Upper lobe of left lung (tissue), 4 donors: ENCODE measurements at regions not wholly inside any gene's neighbourhood (a gene's known extent, or its start where the extent isn't known, plus 50 kb on each side); places are given as distances from the start of the nearest gene placed in this dataset.

Experiments used
- CTCF ChIP-seq, 6 experiments: fragments of 450-650 bp in 4 of 6; fragments of 200-600 bp in 2 of 6; sonication (generic) in 2 of 6; IDR thresholded peaks; one replicate each; pipeline ENCODE4 v1.5.1; 2016 to 2019; ENCODE audit warnings: antibody characterized with exemption in 6 of 6
- EP300 ChIP-seq, 4 donors: sonication (generic); formaldehyde crosslinking; IDR thresholded peaks; one replicate each; pipeline ENCODE4 v1.5.1; 2017; ENCODE audit warnings: antibody characterized with exemption in 4 of 4, control low read depth in 2 of 4
- POLR2A ChIP-seq, 4 donors: fragments of 450-650 bp; IDR thresholded peaks; one replicate each; pipeline ENCODE4 v1.5.1; 2016 to 2017; ENCODE audit warnings: antibody characterized with exemption in 4 of 4, mild to moderate bottlenecking in 2 of 4
- POLR2AphosphoS5 ChIP-seq, 2 donors: sonication (generic); formaldehyde crosslinking; IDR thresholded peaks; one replicate each; pipeline ENCODE4 v1.5.1; 2017; ENCODE audit warnings: antibody characterized with exemption in 2 of 2

GRCh38 chr13:63249411-63250187 lies 1834.0 kb upstream of the PCDH20 start:
- no peak for TF ChIP-seq POLR2AphosphoS5 (IDR thresholded peaks at IDR 0.05)
- no peak for TF ChIP-seq CTCF (IDR thresholded peaks at IDR 0.05)
- no peak for TF ChIP-seq EP300 (IDR thresholded peaks at IDR 0.05)
- no peak for TF ChIP-seq POLR2A (IDR thresholded peaks at IDR 0.05)
